ENCODE measurements at regions not wholly inside any gene's neighbourhood (a gene's known extent, or its start where the extent isn't known, plus 50 kb on each side); places are given as distances from the start of the nearest gene placed in this dataset.

- DNase-seq = no peak
These were observed 1317.9 kb upstream of the SPRY2 start for GRCh38 chr13:81658598-81659370.

GRCh38 chr13:81639984-81640582, 1299.2 kb upstream of the SPRY2 start:
- DNase-seq = peak; percentile 0
- H3K4me3 ChIP-seq (ENCODE audit: insufficient read depth, low read depth, low read length) = no peak overlapping the region
- no peaks in the 10 kb centered on the region for H3K27me3 ChIP-seq (ENCODE audit: control insufficient read depth, insufficient read depth, low read length)
- no peaks in the 10 kb centered on the region for H3K36me3 ChIP-seq (replicated peaks; ENCODE audit: control insufficient read depth, insufficient read depth, low read length)

More at GRCh38 chr13:81658598-81659370, 1317.9 kb upstream of the SPRY2 start:
- Histone ChIP-seq H3K36me3 (replicated peaks; ENCODE audit: control insufficient read depth, insufficient read depth, low read length) (no peaks in the 10 kb centered on the region), H3K27me3 (ENCODE audit: control insufficient read depth, insufficient read depth, low read length) (no peaks in the 10 kb centered on the region), H3K4me3 (ENCODE audit: insufficient read depth, low read depth, low read length) (no peak overlapping the region)

GRCh38 chr13:81637457-81637856, 1296.5 kb upstream of the SPRY2 start:
- no peak for DNase-seq
- H3K27me3 ChIP-seq (ENCODE audit: control insufficient read depth, insufficient read depth, low read length) = no peaks in the 10 kb centered on the region
- no peak overlapping the region for H3K4me3 ChIP-seq (ENCODE audit: insufficient read depth, low read depth, low read length)
- no peaks in the 10 kb centered on the region for H3K36me3 ChIP-seq (replicated peaks; ENCODE audit: control insufficient read depth, insufficient read depth, low read length)

- Histone ChIP-seq H3K27me3 (ENCODE audit: control insufficient read depth, insufficient read depth, low read length) (no peaks in the 10 kb centered on the region), H3K36me3 (replicated peaks; ENCODE audit: control insufficient read depth, insufficient read depth, low read length) (no peaks in the 10 kb centered on the region), H3K4me3 (ENCODE audit: insufficient read depth, low read depth, low read length) (no peak overlapping the region)
- DNase-seq = no peak
These were observed 1295.2 kb upstream of the SPRY2 start for GRCh38 chr13:81636120-81636519.

GRCh38 chr13:81615031-81615430, 1274.1 kb upstream of the SPRY2 start:
- no peak overlapping the region for H3K4me3 ChIP-seq (ENCODE audit: insufficient read depth, low read depth, low read length)
- H3K36me3 ChIP-seq (replicated peaks; ENCODE audit: control insufficient read depth, insufficient read depth, low read length) = no peaks in the 10 kb centered on the region
- DNase-seq = no peak
- H3K27me3 ChIP-seq (ENCODE audit: control insufficient read depth, insufficient read depth, low read length) = no peaks in the 10 kb centered on the region

- no peak for DNase-seq
- no peaks in the 10 kb centered on the region for H3K27me3 ChIP-seq (ENCODE audit: control insufficient read depth, insufficient read depth, low read length)
- H3K36me3 ChIP-seq (replicated peaks; ENCODE audit: control insufficient read depth, insufficient read depth, low read length) = no peaks in the 10 kb centered on the region
These were observed 1269.7 kb upstream of the SPRY2 start for GRCh38 chr13:81610644-81611043.

GRCh38 chr13:81609335-81609734, 1268.4 kb upstream of the SPRY2 start:
- Histone ChIP-seq H3K36me3 (replicated peaks; ENCODE audit: control insufficient read depth, insufficient read depth, low read length) (no peaks in the 10 kb centered on the region), H3K27me3 (ENCODE audit: control insufficient read depth, insufficient read depth, low read length) (no peaks in the 10 kb centered on the region), H3K4me3 (ENCODE audit: insufficient read depth, low read depth, low read length) (no peak overlapping the region)
- DNase-seq = no peak

More at GRCh38 chr13:81610644-81611043, 1269.7 kb upstream of the SPRY2 start:
- H3K4me3 ChIP-seq (ENCODE audit: insufficient read depth, low read depth, low read length) = no peak overlapping the region

GRCh38 chr13:81606074-81606473, 1265.1 kb upstream of the SPRY2 start:
- no peak overlapping the region for H3K4me3 ChIP-seq (ENCODE audit: insufficient read depth, low read depth, low read length)
- H3K36me3 ChIP-seq (replicated peaks; ENCODE audit: control insufficient read depth, insufficient read depth, low read length) = no peaks in the 10 kb centered on the region
- no peak for DNase-seq
- H3K27me3 ChIP-seq (ENCODE audit: control insufficient read depth, insufficient read depth, low read length) = no peaks in the 10 kb centered on the region

GRCh38 chr13:81602241-81602640, 1261.3 kb upstream of the SPRY2 start:
- Histone ChIP-seq H3K36me3 (replicated peaks; ENCODE audit: control insufficient read depth, insufficient read depth, low read length) (no peaks in the 10 kb centered on the region), H3K27me3 (ENCODE audit: control insufficient read depth, insufficient read depth, low read length) (no peaks in the 10 kb centered on the region), H3K4me3 (ENCODE audit: insufficient read depth, low read depth, low read length) (no peak overlapping the region)
- DNase-seq = no peak

GRCh38 chr13:81597101-81597500, 1256.2 kb upstream of the SPRY2 start:
- H3K36me3 ChIP-seq (replicated peaks; ENCODE audit: control insufficient read depth, insufficient read depth, low read length) = no peaks in the 10 kb centered on the region
- no peaks in the 10 kb centered on the region for H3K27me3 ChIP-seq (ENCODE audit: control insufficient read depth, insufficient read depth, low read length)
- no peak for DNase-seq
- no peak overlapping the region for H3K4me3 ChIP-seq (ENCODE audit: insufficient read depth, low read depth, low read length)

- DNase-seq = no peak
- Histone ChIP-seq H3K4me3 (ENCODE audit: insufficient read depth, low read depth, low read length) (no peak overlapping the region), H3K36me3 (replicated peaks; ENCODE audit: control insufficient read depth, insufficient read depth, low read length) (no peaks in the 10 kb centered on the region), H3K27me3 (ENCODE audit: control insufficient read depth, insufficient read depth, low read length) (no peaks in the 10 kb centered on the region)
These were observed 1255.4 kb upstream of the SPRY2 start for GRCh38 chr13:81596224-81596753.

- no peaks in the 10 kb centered on the region for H3K36me3 ChIP-seq (replicated peaks; ENCODE audit: control insufficient read depth, insufficient read depth, low read length)
- no peak overlapping the region for H3K4me3 ChIP-seq (ENCODE audit: insufficient read depth, low read depth, low read length)
- no peaks in the 10 kb centered on the region for H3K27me3 ChIP-seq (ENCODE audit: control insufficient read depth, insufficient read depth, low read length)
- no peak for DNase-seq
These were observed 1250.7 kb upstream of the SPRY2 start for GRCh38 chr13:81591528-81592220.

- Histone ChIP-seq H3K36me3 (replicated peaks; ENCODE audit: control insufficient read depth, insufficient read depth, low read length) (no peaks in the 10 kb centered on the region), H3K4me3 (ENCODE audit: insufficient read depth, low read depth, low read length) (no peak overlapping the region), H3K27me3 (ENCODE audit: control insufficient read depth, insufficient read depth, low read length) (no peaks in the 10 kb centered on the region)
- no peak for DNase-seq
These were observed 1241.5 kb upstream of the SPRY2 start for GRCh38 chr13:81582381-81582780.

- Histone ChIP-seq H3K27me3 (ENCODE audit: control insufficient read depth, insufficient read depth, low read length) (no peaks in the 10 kb centered on the region), H3K36me3 (replicated peaks; ENCODE audit: control insufficient read depth, insufficient read depth, low read length) (no peaks in the 10 kb centered on the region), H3K4me3 (ENCODE audit: insufficient read depth, low read depth, low read length) (no peak overlapping the region)
- DNase-seq = peak; percentile 27
These were observed 1236.8 kb upstream of the SPRY2 start for GRCh38 chr13:81577601-81578195.

Data from H7 (cell line).